IMR-90 (cell line): ENCODE measurements at regions not wholly inside any gene's neighbourhood (a gene's known extent, or its start where the extent isn't known, plus 50 kb on each side); places are given as distances from the start of the nearest gene placed in this dataset.

Source experiments
- ATAC-seq: fragments of 200-7000 bp; cut with Tn5 transposase; 2 replicates; pipeline ENCODE4 v1.9.1; 2020; ENCODE audit warnings: low read depth, mild to moderate bottlenecking, moderate library complexity
- BruUV-seq: library from RNA; stranded (reverse); fragments of 400-500 nt; replicated peaks from 2 replicates; lab custom pipeline; 2021; lab: Mats Ljungman, UMichigan
- CTCF ChIA-PET: fragments of 300-600 bp; formaldehyde crosslinking; extraction: SDS; loops from one replicate; lab custom pipeline; 2021; ENCODE audit warnings: antibody characterized with exemption; lab: Yijun Ruan, JAX
- POLR2A ChIA-PET: fragments of 300-600 bp; sonication (Branson Sonifier 250); formaldehyde crosslinking; loops from one replicate; lab custom pipeline; 2022; ENCODE audit warnings: antibody characterized with exemption; ENCODE audit not compliant: unreplicated experiment; lab: Charles Lee
- DNase-seq: peaks from one replicate; pipeline ENCODE4 v3.0.0; 2013
- H2AFZ ChIP-seq: replicated peaks from 2 replicates; pipeline ENCODE3; 2013; ENCODE audit warnings: low read length, mild to moderate bottlenecking; ENCODE audit not compliant: poor library complexity
- H2AK5ac ChIP-seq: 2 replicates; pipeline ENCODE4 v1.6.1; 2013; ENCODE audit warnings: low read depth, low read length, inconsistent platforms
- H2AK9ac ChIP-seq: replicated peaks from 2 replicates; pipeline ENCODE3; 2013; ENCODE audit warnings: mild to moderate bottlenecking, low read depth, low read length, moderate library complexity; ENCODE audit not compliant: poor library complexity
- H2BK120ac ChIP-seq: 2 replicates; pipeline ENCODE4 v1.6.1; 2013; ENCODE audit warnings: low read depth, low read length, inconsistent platforms
- H2BK15ac ChIP-seq: 3 replicates; pipeline ENCODE4 v1.6.1; 2013; ENCODE audit warnings: low read depth, low read length, inconsistent platforms
- H2BK20ac ChIP-seq: 2 replicates; pipeline ENCODE4 v1.6.1; 2013; ENCODE audit warnings: low read depth, mild to moderate bottlenecking, inconsistent platforms, low read length, moderate library complexity
- H2BK5ac ChIP-seq: 2 replicates; pipeline ENCODE4 v1.6.1; 2013; ENCODE audit warnings: mild to moderate bottlenecking, low read depth, low read length, inconsistent platforms; ENCODE audit not compliant: poor library complexity, severe bottlenecking
- H3K14ac ChIP-seq: replicated peaks from 2 replicates; pipeline ENCODE4 v1.6.1; 2013; ENCODE audit warnings: low read depth, low read length, inconsistent platforms
- H3K18ac ChIP-seq: 2 replicates; pipeline ENCODE4 v1.6.1; 2013; ENCODE audit warnings: low read depth, low read length, control low read depth
- H3K23ac ChIP-seq: 2 replicates; pipeline ENCODE4 v1.6.1; 2013; ENCODE audit warnings: low read depth, low read length, inconsistent platforms
- H3K27ac ChIP-seq: 2 replicates; pipeline ENCODE4 v1.5.1; 2013; ENCODE audit warnings: mild to moderate bottlenecking, control low read depth, low read length; ENCODE audit not compliant: insufficient read depth
- H3K27me3 ChIP-seq: 2 replicates; pipeline ENCODE4 v1.6.1; 2013; ENCODE audit warnings: low read length; ENCODE audit not compliant: control insufficient read depth, insufficient read depth
- H3K36me3 ChIP-seq: 2 replicates; pipeline ENCODE4 v1.6.1; 2013; ENCODE audit warnings: low read length, mixed read lengths; ENCODE audit not compliant: control insufficient read depth, insufficient read depth
- H3K4ac ChIP-seq: 2 replicates; pipeline ENCODE4 v1.6.1; 2013; ENCODE audit warnings: low read depth, low read length, inconsistent platforms
- H3K4me1 ChIP-seq: 2 replicates; pipeline ENCODE4 v1.6.1; 2013; ENCODE audit warnings: low read length, mixed read lengths; ENCODE audit not compliant: control insufficient read depth, insufficient read depth
- H3K4me2 ChIP-seq: 2 replicates; pipeline ENCODE4 v1.6.1; 2013; ENCODE audit warnings: low read depth, mild to moderate bottlenecking, control low read depth, low read length, moderate library complexity
- H3K4me3 ChIP-seq: 2 replicates; pipeline ENCODE4 v1.5.1; 2013; ENCODE audit warnings: low read depth, mild to moderate bottlenecking, control low read depth, low read length, moderate library complexity; ENCODE audit not compliant: insufficient read depth
- H3K56ac ChIP-seq: 2 replicates; pipeline ENCODE4 v1.6.1; 2013; ENCODE audit warnings: low read length, inconsistent platforms; ENCODE audit not compliant: insufficient read depth; ENCODE audit errors: extremely low read depth
- H3K79me1 ChIP-seq, 2 experiments: 2 replicates each; pipeline ENCODE4 v1.6.1; 2013; ENCODE audit warnings: low read length in 2 of 2, inconsistent platforms in 1 of 2, low read depth in 1 of 2
- H3K9ac ChIP-seq: 2 replicates; pipeline ENCODE4 v1.6.1; 2013; ENCODE audit warnings: low read depth, low read length, control low read depth
- H3K9me1 ChIP-seq: 2 replicates; pipeline ENCODE4 v1.6.1; 2013; ENCODE audit warnings: low read length, inconsistent platforms; ENCODE audit not compliant: insufficient read depth
- H3K9me3 ChIP-seq: 2 replicates; pipeline ENCODE4 v1.6.1; 2013; ENCODE audit warnings: low read length; ENCODE audit not compliant: control insufficient read depth, insufficient read depth
- H4K20me1 ChIP-seq: 2 replicates; pipeline ENCODE4 v1.6.1; 2013; ENCODE audit warnings: low read length, inconsistent platforms; ENCODE audit not compliant: insufficient read depth
- H4K5ac ChIP-seq: 2 replicates; pipeline ENCODE4 v1.6.1; 2013; ENCODE audit warnings: mild to moderate bottlenecking, low read depth, low read length, control low read depth
- H4K8ac ChIP-seq, 2 experiments: 2 replicates each; pipeline ENCODE4 v1.6.1; 2013; ENCODE audit warnings: low read depth in 2 of 2, low read length in 2 of 2, control low read depth in 1 of 2, inconsistent platforms in 1 of 2
- H4K91ac ChIP-seq: 2 replicates; pipeline ENCODE4 v1.6.1; 2013; ENCODE audit warnings: low read depth, low read length, inconsistent platforms; ENCODE audit not compliant: insufficient read depth
- BHLHE40 ChIP-seq: fragments of 150-350 bp; IDR thresholded peaks from 2 replicates; pipeline ENCODE4 v1.6.1; 2016; ENCODE audit warnings: mild to moderate bottlenecking, low read depth, low read length
- CEBPB ChIP-seq: IDR thresholded peaks from 2 replicates; pipeline ENCODE4 v1.6.1; 2012; ENCODE audit warnings: low read depth, low read length, improper control_type of control experiment
- CHD1 ChIP-seq: IDR thresholded peaks from 2 replicates; pipeline ENCODE4 v1.6.1; 2012; ENCODE audit warnings: low read depth, low read length, improper control_type of control experiment
- MAZ ChIP-seq: IDR thresholded peaks from 2 replicates; pipeline ENCODE4 v1.6.1; 2012; ENCODE audit warnings: low read depth, mild to moderate bottlenecking, low read length, improper control_type of control experiment, moderate library complexity, borderline replicate concordance
- MXI1 ChIP-seq: IDR thresholded peaks from 2 replicates; pipeline ENCODE4 v1.6.1; 2012; ENCODE audit warnings: low read depth, mild to moderate bottlenecking, low read length, moderate library complexity, borderline replicate concordance
- NFE2L2 ChIP-seq: fragments of 150-350 bp; IDR thresholded peaks from 2 replicates; pipeline ENCODE4 v1.6.1; 2016; ENCODE audit warnings: low read depth, mild to moderate bottlenecking, low read length
- POLR2A ChIP-seq: IDR thresholded peaks from 2 replicates; pipeline ENCODE4 v1.6.1; 2012; ENCODE audit warnings: mild to moderate bottlenecking, low read depth, low read length
- RAD21 ChIP-seq: IDR thresholded peaks from 2 replicates; pipeline ENCODE4 v1.6.1; 2012; ENCODE audit warnings: low read length, improper control_type of control experiment
- WGBS, 2 experiments: methylation state at CpG; one replicate each; pipeline versions ENCODE4 v1.1.5 to v1.1.7; 2013; ENCODE audit warnings: missing lambda C conversion rate in 2 of 2; ENCODE audit not compliant: insufficient read length in 1 of 2; ENCODE audit errors: extremely low coverage in 2 of 2; 5-methylcytosine and 5-hydroxymethylcytosine counted together
- dilution Hi-C: fragments of 300-500 bp; cut with HindIII; formaldehyde crosslinking; loops from one replicate; pipeline ENCODE4 v1.14.3; 2018; ENCODE audit warnings: low sequenced_read_pairs; ENCODE audit not compliant: unreplicated experiment
- in situ Hi-C: fragments of 300-500 bp; cut with MboI; formaldehyde crosslinking; loops from 3 replicates; pipeline ENCODE4 v1.14.3; 2019; ENCODE audit warnings: low sequenced_read_pairs, inconsistent platforms, mixed read lengths
- intact Hi-C: fragments of 100-400 bp; cut with micrococcal nuclease; formaldehyde crosslinking; loops from 2 replicates; pipeline ENCODE4 v1.10.0; 2022
- TF ChIP-seq, protein P1 (sequence below): fragments of 150-350 bp; IDR thresholded peaks from 2 replicates; pipeline ENCODE4 v1.6.1; 2017; ENCODE audit warnings: mild to moderate bottlenecking, antibody characterized with exemption, low read length, low read depth

GRCh38 chr11:115887727-115888126 lies 383.5 kb upstream of the CADM1 start:
- no peak overlapping the region for H2BK15ac ChIP-seq
- no peaks in the 10 kb centered on the region for H3K9me3 ChIP-seq
- ChIA-PET POLR2A (no interaction called here), CTCF (no interaction called here)
- no peak overlapping the region for H2AK9ac ChIP-seq
- no peak for ATAC-seq
- no peak overlapping the region for H3K27ac ChIP-seq
- H3K14ac ChIP-seq: no peak overlapping the region
- no peak overlapping the region for H3K4ac ChIP-seq
- no peak overlapping the region for H2AFZ ChIP-seq
- TF ChIP-seq MAZ: no peak
- no peak for TF ChIP-seq MXI1
- TF ChIP-seq CHD1: no peak
- no peak for TF ChIP-seq CEBPB
- TF ChIP-seq, protein P1, sequence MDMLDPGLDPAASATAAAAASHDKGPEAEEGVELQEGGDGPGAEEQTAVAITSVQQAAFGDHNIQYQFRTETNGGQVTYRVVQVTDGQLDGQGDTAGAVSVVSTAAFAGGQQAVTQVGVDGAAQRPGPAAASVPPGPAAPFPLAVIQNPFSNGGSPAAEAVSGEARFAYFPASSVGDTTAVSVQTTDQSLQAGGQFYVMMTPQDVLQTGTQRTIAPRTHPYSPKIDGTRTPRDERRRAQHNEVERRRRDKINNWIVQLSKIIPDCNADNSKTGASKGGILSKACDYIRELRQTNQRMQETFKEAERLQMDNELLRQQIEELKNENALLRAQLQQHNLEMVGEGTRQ: no peak
- TF ChIP-seq RAD21: no peak
- TF ChIP-seq BHLHE40: no peak
- no peak for TF ChIP-seq POLR2A
- TF ChIP-seq NFE2L2: no peak
- no peak overlapping the region for H3K18ac ChIP-seq
- no peak overlapping the region for H3K4me2 ChIP-seq
- H3K79me1 ChIP-seq: no peaks in the 10 kb centered on the region
- no peak for DNase-seq
- no TSS peak for BruUV-seq
- H4K5ac ChIP-seq: no peak overlapping the region
- H3K4me3 ChIP-seq: no peak overlapping the region
- intact Hi-C loops (no loop called here), dilution Hi-C loops (no loop called here), in situ Hi-C loops (no loop called here)
- H3K56ac ChIP-seq: no peak overlapping the region
- H3K36me3 ChIP-seq: no peaks in the 10 kb centered on the region
- H2BK20ac ChIP-seq: no peak overlapping the region
- no peak overlapping the region for H4K91ac ChIP-seq
- no peak overlapping the region for H2BK120ac ChIP-seq
- H3K23ac ChIP-seq: no peak overlapping the region
- H3K9ac ChIP-seq: no peak overlapping the region
- H3K4me1 ChIP-seq: no peaks in the 10 kb centered on the region
- H4K20me1 ChIP-seq: no peaks in the 10 kb centered on the region
- H3K27me3 ChIP-seq: peaks cover 4% of the 10 kb centered on the region
- 90% methylated on average over 2 of the region's 8 CpGs; no CpG with 5 or more reads in 1 of the 2 experiments for WGBS, 2 experiments
- H2BK5ac ChIP-seq: no peak overlapping the region
- no peaks in the 10 kb centered on the region for H3K9me1 ChIP-seq
- no peak overlapping the region for H2AK5ac ChIP-seq
- no peak overlapping the region for H4K8ac ChIP-seq
